GM13977 (cell line): ENCODE measurements at regions not wholly inside any gene's neighbourhood (a gene's known extent, or its start where the extent isn't known, plus 50 kb on each side); places are given as distances from the start of the nearest gene placed in this dataset.

ENCODE experiments used
- DNase-seq: peaks from one replicate; pipeline ENCODE4 v3.0.0; 2012; ENCODE audit warnings: low spot score
- CTCF ChIP-seq: IDR thresholded peaks from 2 replicates; pipeline ENCODE4 v1.5.1; 2012; ENCODE audit warnings: mild to moderate bottlenecking, control low read depth; ENCODE audit not compliant: insufficient read depth; ENCODE audit errors: extremely low read depth, missing control alignments
- in situ Hi-C: fragments of 300-500 bp; cut with MboI; formaldehyde crosslinking; loops from one replicate; pipeline ENCODE4 v1.12.0; 2022; ENCODE audit warnings: low sequenced_read_pairs, low pct_unique_long_range_greater_than_20kb, mixed read lengths, inconsistent platforms; ENCODE audit not compliant: unreplicated experiment

GRCh38 chr12:92485351-92486348, 217.1 kb upstream of the PLEKHG7 start:
- no peak for TF ChIP-seq CTCF
- DNase-seq: no peak
- in situ Hi-C loops: no loop called here

GRCh38 chr12:92482599-92482998, 220.2 kb upstream of the PLEKHG7 start:
- in situ Hi-C loops: no loop called here
- no peak for DNase-seq
- no peak for TF ChIP-seq CTCF

- no peak for DNase-seq
- in situ Hi-C loops: no loop called here
- TF ChIP-seq CTCF: no peak
These were observed 221.7 kb upstream of the PLEKHG7 start for GRCh38 chr12:92481066-92481465.

- in situ Hi-C loops: no loop called here
- TF ChIP-seq CTCF: no peak
- DNase-seq: no peak
These were observed 224.1 kb upstream of the PLEKHG7 start for GRCh38 chr12:92478692-92479091.

- in situ Hi-C loops: no loop called here
- TF ChIP-seq CTCF: no peak
- DNase-seq: no peak
These were observed 225.9 kb upstream of the PLEKHG7 start for GRCh38 chr12:92476844-92477243.

GRCh38 chr12:92473564-92473963, 229.2 kb upstream of the PLEKHG7 start:
- no peak for DNase-seq
- no peak for TF ChIP-seq CTCF
- in situ Hi-C loops: no loop called here

- no peak for DNase-seq
- in situ Hi-C loops: no loop called here
- no peak for TF ChIP-seq CTCF
These were observed 230.6 kb upstream of the PLEKHG7 start for GRCh38 chr12:92472201-92472600.
